ENCODE measurements at regions not wholly inside any gene's neighbourhood (a gene's known extent, or its start where the extent isn't known, plus 50 kb on each side); places are given as distances from the start of the nearest gene placed in this dataset.
A peak's percentile ranks its signal among the peaks of the same experiment; 100 is the strongest.
"Not testable (repeated sequence)": the region's sequence is repeated elsewhere in the genome, so short reads cannot be mapped to it uniquely, and the experiment has no call there.

- DNase-seq: no peak
These were observed 420.2 kb upstream of the CCDC54 start for GRCh38 chr3:106957029-106957428.

- DNase-seq: no peak
These were observed 414.2 kb upstream of the CCDC54 start for GRCh38 chr3:106962993-106963392.

- no peak for DNase-seq
These were observed 413.8 kb upstream of the CCDC54 start for GRCh38 chr3:106963442-106963841.

- DNase-seq: no peak
These were observed 411.9 kb upstream of the CCDC54 start for GRCh38 chr3:106965307-106965706.

- no peak for DNase-seq
These were observed 407.6 kb upstream of the CCDC54 start for GRCh38 chr3:106969596-106969995.

GRCh38 chr3:106981392-106981791 is 395.8 kb upstream of the CCDC54 start:
- no peak for DNase-seq

GRCh38 chr3:106985721-106986120 is 391.5 kb upstream of the CCDC54 start:
- DNase-seq: no peak

GRCh38 chr3:106998841-106999682 is 378.2 kb upstream of the CCDC54 start:
- peak; percentile 10 for DNase-seq

GRCh38 chr3:107001635-107002034 is 375.6 kb upstream of the CCDC54 start:
- DNase-seq: no peak

- not testable (repeated sequence) for DNase-seq
These were observed 371.9 kb upstream of the CCDC54 start for GRCh38 chr3:107005352-107005751.

GRCh38 chr3:107008213-107008612 is 369.0 kb upstream of the CCDC54 start:
- no peak for DNase-seq

- no peak for DNase-seq
These were observed 363.6 kb upstream of the CCDC54 start for GRCh38 chr3:107013641-107014040.

- DNase-seq: no peak
These were observed 352.6 kb upstream of the CCDC54 start for GRCh38 chr3:107024551-107025026.

GRCh38 chr3:107025961-107026360 is 351.3 kb upstream of the CCDC54 start:
- no peak for DNase-seq

GRCh38 chr3:107028086-107028485 is 349.2 kb upstream of the CCDC54 start:
- no peak for DNase-seq

- no peak for DNase-seq
These were observed 348.6 kb upstream of the CCDC54 start for GRCh38 chr3:107028626-107029025.

- DNase-seq: no peak
These were observed 345.1 kb upstream of the CCDC54 start for GRCh38 chr3:107032111-107032510.

GRCh38 chr3:107034142-107034541 is 343.1 kb upstream of the CCDC54 start:
- no peak for DNase-seq

- DNase-seq: no peak
These were observed 342.1 kb upstream of the CCDC54 start for GRCh38 chr3:107035176-107035575.

GRCh38 chr3:107044677-107045076 is 332.6 kb upstream of the CCDC54 start:
- no peak for DNase-seq

GRCh38 chr3:107045791-107046190 is 331.4 kb upstream of the CCDC54 start:
- DNase-seq: no peak

- no peak for DNase-seq
These were observed 321.9 kb upstream of the CCDC54 start for GRCh38 chr3:107055181-107055942.

- no peak for DNase-seq
These were observed 315.8 kb upstream of the CCDC54 start for GRCh38 chr3:107061466-107061865.

- no peak for DNase-seq
These were observed 314.9 kb upstream of the CCDC54 start for GRCh38 chr3:107062310-107062709.
